ENCODE measurements at regions not wholly inside any gene's neighbourhood (a gene's known extent, or its start where the extent isn't known, plus 50 kb on each side); places are given as distances from the start of the nearest gene placed in this dataset.
A peak's percentile ranks its signal among the peaks of the same experiment; 100 is the strongest.

DNA sequence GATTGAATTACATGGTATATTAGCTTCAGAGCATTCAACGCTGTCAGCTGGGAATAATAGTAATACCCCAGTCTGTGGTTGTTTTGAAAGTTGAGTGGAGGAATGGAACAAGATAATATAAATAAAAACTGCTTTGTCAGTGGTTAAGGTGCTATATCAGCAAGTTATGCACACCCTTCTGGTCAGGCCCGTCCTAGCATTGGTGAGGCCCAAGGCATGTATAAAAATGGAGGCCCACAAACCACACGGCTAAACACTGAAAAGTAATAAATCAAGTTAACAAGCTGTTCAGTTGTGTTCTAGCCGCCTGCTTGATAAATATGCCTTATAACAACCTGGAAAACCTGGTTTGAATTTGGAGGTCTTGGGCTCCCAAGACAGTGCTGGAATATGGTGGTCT, 77.4 kb downstream of the PSMG1 start:
- no peak for DNase-seq (ENCODE audit: low read depth in 3 of 3, low spot score in 2 of 3)

DNA sequence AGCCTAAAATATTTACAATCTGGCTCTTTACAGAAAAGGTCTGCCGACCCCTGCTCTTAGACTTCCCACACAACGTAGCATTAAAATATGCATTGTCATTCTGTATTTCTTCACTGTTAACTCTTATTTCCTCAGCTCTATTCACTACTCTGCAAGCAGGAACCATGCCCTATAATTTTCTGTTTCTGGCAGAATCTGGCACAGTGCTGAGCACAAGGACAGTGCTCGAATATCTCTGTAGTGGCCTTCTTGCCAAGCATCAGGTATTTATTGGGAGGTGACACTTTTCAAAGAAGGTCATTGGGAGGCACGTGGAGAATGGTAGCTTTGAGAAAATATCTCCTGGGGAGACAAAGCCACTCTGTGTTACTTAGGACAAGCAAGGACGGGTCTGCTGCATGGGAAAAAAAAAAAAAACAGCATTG, 77.9 kb downstream of the PSMG1 start:
- DNase-seq (ENCODE audit: low read depth in 3 of 3, low spot score in 2 of 3): no peak

DNA sequence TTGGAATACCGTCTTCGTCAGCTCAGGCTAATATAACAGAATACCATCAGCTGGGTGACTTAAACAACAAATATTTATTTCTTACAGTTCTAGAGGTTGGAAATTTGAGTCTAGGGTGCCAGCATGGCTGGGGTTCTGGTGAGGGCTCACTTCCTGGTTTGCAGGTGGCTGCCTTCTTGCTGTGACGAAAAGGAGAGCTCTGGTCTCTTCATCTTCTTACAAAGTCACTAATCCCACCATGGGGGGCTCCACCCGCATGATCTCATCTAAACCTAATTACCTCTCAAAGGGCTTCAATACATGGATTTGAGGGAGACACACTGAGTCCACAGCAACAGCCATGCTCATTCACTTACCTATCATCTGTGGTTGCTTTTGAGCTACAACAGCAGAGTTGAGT, 78.3 kb downstream of the PSMG1 start:
- DNase-seq (ENCODE audit: low read depth in 3 of 3, low spot score in 2 of 3): no peak

DNA sequence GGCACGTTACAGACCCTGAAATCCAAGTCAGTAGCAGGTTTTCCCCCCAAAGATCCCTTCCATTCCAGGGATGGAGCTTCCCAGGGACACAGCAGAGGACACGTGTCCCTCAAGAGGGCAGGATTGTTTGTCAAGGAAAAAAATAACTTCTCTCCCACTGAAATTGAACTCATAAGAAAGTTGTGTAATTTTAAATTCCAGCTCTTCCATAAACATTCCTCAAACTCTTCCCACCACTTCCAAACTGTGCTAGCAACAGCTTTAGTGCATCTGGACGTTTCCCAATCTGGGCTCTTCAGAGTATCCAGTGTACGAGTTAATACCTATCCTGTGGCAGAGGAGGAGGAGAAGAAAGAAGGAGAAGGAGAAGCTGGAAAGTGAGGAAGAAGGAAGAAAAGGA, 79.6 kb downstream of the PSMG1 start:
- DNase-seq (ENCODE audit: low read depth in 3 of 3, low spot score in 2 of 3): no peak

DNA sequence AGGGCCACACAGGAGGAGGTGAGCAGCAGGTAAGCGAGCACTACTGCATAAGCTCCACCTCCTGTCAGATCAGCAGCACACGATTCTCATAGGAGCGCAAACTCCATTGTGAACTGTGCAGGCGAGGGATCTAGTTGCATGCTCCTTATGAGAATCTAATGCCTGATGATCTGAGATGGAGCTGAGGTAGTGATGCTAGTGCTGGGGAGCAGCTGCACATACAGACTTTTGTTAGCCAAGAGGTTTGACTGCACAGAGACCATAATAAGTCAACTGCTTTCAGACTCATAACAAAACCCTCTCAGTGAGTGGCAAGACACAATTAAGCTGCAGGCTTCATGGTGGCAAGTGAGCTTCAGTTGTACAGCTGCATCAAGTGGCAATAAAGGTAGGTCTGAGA, 83.4 kb downstream of the PSMG1 start:
- no peak for DNase-seq (ENCODE audit: low read depth in 3 of 3, low spot score in 2 of 3)

DNA sequence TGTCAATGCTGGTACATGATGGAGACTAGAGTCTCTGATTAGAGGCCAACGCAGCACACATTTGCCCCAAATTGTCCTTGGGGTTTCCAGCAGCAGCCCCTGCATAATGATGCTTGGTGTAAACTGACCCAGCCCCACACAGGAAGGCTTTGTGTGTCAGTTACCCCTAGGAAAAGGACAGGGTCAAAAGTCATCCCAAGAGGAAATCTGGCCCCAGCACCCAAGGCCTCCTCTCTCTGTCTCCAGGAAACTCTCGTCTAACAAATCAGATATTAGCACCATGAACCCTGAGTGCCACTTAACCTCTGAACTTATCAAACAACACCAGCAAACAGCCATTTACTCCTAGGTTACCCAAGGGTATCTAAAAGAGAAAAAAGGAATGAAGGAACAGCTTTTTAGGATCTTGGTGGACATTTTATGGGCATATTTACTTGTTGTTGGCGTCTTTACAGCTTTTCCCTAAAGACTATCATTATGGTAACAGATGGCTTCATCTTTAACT, 84.5 kb downstream of the PSMG1 start:
- DNase-seq (ENCODE audit: low read depth in 3 of 3, low spot score in 2 of 3): peak in 2 of 3 donors; percentile 64 to 67

DNA sequence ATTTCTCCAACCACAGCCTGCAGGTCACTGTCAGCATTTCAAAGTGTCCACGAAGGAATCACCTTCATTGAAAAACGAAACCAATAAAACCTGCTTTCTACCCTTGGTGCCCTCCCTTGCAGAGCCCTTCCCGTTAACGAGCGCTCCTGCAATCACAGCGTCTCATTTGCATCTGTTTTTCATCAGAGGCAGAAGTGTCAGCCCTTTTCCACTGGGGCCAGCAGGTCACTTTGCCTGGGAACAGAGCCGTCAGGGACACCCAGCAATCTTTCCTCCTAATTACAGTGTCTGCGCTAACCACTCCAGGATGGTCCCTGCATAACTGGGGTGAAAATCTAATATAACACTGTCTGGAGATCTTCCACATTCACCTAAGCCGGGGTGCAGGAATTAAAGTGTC, 85.3 kb downstream of the PSMG1 start:
- DNase-seq (ENCODE audit: low read depth in 3 of 3, low spot score in 2 of 3): no peak

DNA sequence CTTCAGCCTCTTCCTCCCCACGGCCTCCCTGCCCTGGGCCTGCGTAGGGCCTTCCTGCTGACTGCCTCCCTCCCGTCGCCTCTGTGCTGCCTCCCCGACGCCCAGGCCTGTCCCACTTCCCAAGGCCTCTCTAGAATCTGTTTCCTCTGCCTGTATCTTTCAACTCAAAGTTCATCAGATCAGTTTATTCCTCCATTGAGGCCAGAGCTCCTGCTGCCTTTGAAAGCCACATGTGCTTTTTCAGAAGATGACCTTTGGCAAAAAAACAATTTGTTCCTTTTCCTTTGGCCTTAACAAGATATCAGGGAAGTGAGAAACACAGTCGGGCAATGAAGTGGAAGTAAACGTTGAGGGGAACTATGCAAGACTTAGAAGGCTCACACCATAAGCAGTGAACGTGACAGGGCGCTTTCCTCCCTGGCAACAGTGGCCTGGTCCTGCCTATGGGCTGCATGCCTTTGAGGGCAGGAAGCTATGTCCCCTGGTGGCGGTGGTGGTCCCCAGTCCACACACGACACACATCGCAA, 85.9 kb downstream of the PSMG1 start:
- DNase-seq (ENCODE audit: low read depth in 3 of 3, low spot score in 2 of 3): no peak

DNA sequence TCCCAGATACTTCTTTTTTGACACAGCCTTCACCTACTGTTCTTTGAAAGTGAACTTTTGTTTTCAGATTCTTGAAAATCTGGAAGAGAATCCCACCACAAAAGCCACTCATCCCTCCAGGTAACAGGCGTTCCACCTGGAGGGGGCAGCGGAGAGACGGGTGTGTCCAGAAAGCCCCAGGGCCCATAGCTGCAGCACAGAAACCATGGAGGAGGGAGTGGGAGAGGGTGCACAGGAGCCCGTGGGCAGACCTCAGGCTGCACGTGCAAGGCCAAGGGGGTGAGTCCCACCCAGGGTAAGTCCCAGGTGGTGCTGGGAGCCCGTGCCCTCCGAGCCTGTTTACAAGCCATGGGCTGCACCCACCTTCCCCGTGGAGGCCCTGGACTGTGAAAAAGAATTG, 86.5 kb downstream of the PSMG1 start:
- no peak for DNase-seq (ENCODE audit: low read depth in 3 of 3, low spot score in 2 of 3)

DNA sequence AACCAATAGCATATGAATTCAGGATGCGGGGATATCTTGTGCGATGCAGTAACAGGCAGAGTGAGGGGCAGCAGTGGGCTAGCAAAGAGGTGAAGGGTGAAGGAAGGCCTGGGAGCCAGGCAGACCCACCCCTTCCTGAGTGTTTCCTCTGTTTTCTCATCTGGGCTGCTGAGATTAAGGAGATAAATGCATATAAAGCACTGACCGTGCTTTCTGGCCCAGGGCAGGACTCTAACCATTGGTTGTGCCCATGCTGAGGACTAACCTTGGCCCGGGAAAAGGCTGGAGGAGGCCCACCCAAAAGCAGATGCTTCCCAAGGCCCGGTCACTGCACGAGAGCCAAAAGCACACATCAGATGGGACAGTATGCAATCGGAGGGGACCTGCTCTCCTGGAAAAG, 87.6 kb downstream of the PSMG1 start:
- DNase-seq (ENCODE audit: low read depth in 3 of 3, low spot score in 2 of 3): no peak

DNA sequence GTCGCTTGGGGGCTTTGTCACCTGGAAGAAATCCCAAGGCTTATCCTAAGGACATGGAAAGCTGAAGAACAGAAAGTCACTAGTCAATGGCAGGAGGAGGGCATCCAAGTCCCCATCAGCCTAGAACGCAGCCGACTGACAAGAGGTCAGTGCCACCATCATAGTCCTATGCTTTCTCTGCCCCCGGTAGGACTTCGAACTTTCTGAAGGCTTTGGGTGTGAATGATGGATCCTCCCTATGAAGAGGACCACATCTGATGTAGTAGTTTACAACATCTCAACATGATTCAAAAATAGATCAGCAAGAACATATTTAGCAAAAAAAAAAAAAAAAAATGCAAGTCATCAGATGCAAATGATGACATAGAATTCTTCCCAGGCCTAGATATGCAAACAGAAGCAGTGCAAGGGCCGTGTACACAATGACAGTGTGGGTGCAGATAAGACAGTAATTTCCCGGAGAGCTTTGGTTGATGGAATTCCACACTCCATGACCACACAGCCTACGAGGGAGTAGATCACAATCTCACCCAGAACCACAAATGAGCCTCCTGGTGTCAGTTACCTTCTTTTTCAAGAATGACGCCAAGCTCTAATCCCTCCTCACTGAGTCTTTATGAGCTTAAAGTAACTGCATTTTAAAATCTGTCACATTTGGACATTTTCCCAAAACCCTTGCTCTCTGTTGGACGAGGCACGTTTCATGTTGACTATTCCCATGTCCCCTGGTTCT, 88.2 kb downstream of the PSMG1 start:
- no peak for DNase-seq (ENCODE audit: low read depth in 3 of 3, low spot score in 2 of 3)

DNA sequence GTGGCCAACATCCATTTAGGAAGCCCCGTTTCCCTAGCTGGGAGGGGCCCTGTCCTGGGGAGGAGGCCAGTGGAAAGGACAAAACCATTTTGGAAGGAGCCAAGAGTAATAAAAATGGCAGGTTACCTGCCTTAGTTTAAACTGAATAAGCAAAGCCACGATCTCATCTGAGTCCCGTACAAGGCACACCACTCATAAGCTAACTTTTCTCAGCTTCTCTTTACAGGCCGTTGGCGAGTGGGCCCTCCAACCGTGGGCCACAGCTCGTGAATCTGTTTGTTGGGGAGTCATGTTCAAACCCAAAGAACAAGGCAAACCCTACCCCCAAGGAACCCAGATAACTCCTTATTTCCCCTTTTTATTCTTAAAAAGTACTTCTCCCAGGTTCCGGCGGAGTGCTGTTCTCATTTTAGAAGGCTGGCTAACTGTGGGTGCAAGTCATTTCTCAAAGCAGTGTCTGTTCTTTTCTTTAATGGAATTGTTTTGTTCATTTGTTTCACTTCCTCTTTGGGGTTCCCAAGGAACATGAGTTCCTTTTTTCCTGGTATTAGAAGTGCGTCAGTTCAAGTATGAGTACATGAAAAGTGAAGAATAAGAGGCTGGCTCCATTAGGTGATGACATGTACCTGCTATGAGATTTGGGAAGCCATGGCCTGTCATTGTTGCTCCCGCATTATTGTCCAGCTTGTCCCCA, 89.0 kb downstream of the PSMG1 start:
- no peak for DNase-seq (ENCODE audit: low read depth in 3 of 3, low spot score in 2 of 3)

DNA sequence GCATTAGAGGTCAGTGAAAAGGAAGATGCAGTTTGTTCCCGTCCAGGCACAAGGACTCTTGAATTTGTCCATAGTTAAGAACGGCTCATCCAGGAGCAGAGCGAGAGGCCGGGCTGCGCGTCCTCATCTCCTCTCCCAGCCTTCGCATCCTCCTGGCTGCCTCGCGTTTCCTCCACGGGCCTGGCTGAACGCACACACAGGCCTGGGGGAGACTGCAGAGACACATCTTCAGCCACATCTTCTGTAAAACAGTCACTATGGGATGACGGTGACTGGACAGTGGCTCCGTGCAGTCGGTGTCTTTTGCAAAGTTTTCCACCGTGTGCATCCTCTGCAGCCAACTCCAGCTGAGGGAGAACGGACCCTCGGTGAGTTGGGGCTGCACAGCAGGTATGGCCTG, 89.7 kb downstream of the PSMG1 start:
- no peak for DNase-seq (ENCODE audit: low read depth in 3 of 3, low spot score in 2 of 3)

DNA sequence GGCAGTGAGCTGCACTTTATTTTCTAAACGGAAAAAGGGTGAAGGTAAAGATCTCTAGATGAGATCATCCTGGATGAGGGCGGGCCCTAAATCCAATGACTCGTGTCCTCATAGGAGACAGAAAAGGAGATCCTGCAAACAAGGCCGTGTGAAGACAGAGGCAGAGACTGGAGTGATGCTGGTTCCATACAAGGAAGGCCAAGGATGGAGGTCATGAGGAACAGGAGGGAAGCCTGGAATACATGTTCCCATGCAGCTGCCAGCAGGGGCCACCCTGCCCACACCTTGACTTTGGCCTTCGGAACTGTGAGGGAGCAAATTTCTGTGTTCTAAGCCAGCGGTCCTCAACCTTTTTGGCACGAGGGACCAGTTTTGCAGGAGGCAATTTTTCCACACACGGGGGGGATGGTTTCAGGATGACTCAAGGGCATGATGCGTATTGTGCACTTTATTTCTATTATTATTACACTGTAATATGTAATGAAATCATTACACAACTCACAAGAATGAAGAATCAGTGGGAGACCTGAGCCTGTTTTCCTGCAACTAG, 94.3 kb downstream of the PSMG1 start:
- DNase-seq (ENCODE audit: low read depth in 3 of 3, low spot score in 2 of 3): no peak

DNA sequence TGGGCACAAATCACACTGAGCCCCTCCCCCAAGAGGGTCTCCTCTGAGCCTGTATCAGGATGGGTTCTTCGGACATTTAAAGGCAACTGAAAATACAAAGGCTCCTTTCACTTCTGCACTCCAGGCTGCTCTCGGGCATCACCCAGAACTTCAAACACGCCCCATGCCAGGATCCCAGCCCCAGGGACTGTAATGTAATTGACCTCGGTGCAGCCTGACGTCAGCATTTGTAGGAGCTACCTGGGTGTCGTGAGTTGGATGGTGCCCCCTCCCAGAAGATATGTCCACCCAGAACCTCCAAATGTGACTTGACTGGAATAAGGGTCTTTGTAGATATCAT, 95.2 kb downstream of the PSMG1 start:
- no peak for DNase-seq (ENCODE audit: low read depth in 3 of 3, low spot score in 2 of 3)

DNA sequence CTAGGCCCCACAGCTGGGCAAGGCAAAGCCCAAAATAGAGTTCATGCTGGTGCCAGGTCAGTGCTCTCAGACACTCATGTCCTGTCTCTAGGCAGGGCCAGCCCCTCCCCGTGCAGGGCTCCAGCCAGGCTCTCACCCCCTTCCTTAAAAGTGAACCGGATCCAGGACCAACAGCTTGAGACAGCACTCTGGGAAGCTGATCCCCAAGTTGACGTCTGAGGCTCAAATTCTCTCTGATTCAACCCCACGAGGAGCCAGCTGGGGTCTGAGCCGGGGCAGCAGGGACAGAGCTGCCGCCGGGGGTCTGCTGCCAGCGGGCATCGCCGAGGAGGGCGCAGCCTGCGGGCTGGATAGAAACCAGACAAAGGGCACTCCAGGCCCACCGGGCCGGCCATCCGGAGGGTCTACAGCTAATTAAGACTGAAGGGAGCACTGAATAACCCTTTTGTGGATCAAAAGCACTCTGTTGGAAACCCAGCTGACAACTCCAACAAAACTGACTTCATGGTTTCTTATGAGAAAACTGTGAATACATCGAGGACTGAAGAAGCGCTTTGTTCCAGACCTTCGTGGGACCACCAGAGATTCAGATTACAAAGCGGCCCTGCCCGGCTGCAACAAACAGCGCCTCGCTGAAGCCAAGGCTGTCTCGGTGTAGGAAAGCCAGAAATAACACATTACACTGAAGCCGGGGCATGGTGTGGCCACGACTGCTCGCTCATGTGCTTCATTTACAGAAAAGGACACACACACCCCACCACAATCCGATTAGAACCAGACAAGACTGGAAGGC, 95.8 kb downstream of the PSMG1 start:
- DNase-seq (ENCODE audit: low read depth in 3 of 3, low spot score in 2 of 3): no peak

DNA sequence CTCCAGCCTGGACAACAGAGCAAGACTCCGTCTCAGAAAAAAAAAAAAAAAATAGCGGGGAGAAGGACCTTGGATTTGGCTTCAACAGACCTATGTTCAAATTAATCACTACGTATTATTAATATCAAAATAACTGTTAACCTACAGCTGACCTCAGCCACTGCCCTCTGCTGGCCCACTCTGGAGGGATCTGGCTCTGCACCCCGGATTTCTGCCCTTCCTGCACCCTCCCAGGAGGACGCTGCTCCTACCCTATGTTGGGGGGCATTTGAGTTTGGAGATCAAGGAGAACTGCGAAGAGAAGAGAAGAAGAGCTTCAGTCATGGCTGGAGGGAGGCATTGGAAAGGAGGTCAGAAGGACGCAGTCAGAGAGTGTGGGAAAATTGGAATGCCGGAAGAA, 96.7 kb downstream of the PSMG1 start:
- DNase-seq (ENCODE audit: low read depth in 3 of 3, low spot score in 2 of 3): no peak

DNA sequence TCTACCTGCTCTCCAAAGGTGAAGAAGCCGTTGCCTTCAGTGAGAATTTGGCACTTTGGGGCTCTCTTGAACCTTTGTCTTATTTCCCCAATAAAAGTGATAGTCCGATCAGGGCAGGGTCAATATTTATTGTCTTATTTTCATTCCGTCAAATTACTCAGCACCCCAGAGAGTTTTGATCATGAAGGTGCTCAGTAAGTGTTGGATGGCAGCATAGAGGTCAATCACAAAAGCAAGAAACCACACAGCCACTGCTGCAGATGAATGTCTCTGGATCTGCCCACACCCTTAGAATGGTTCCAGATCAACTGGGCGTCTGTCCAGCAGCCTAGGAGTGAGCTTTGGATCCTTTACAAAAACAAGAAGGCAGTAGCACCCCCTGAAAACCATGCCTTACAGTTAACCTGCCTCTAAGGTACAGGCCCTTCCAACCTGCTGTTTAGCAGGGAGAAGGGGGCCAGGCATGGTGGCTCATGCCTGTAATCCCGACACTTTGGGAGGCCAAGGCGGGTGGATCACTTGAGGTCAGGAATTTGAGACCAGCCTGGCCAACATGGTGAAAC, 97.3 kb downstream of the PSMG1 start:
- no peak for DNase-seq (ENCODE audit: low read depth in 3 of 3, low spot score in 2 of 3)

DNA sequence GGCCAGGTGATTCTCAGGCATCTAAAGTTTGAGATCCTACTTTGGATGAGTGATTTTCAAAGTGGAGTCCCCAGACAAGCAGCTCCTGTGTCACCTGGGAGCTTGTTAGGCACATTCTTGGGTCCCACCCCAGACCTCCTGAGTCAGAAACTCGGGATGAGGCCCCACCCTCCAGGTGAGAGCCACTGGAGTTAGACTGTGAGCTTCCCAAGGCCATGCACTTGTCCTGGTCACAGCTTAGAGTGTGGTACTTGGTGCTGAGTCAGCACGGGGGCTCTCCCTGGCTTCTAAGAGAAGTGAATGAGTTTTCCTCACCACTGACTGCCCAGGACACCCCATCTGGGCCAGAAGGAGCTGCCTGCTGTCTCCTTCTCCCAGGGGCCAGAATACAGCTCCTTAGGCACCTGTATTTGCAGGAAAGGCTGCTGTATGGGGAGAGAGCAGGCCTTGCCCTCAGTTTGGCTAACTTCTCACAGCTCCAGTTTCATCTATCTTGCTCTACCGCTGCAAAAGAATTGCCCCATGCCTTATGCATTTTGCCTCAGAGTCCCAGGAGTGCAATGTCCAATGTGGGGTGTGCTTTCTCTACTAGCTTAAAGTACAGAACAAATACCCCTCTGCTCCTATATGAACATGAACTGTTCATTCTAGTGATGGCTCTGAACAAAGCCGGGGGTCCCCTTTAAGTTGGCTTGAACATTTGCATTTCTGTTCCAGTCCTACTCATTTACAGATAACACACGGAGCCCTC, 98.1 kb downstream of the PSMG1 start:
- no peak for DNase-seq (ENCODE audit: low read depth in 3 of 3, low spot score in 2 of 3)

DNA sequence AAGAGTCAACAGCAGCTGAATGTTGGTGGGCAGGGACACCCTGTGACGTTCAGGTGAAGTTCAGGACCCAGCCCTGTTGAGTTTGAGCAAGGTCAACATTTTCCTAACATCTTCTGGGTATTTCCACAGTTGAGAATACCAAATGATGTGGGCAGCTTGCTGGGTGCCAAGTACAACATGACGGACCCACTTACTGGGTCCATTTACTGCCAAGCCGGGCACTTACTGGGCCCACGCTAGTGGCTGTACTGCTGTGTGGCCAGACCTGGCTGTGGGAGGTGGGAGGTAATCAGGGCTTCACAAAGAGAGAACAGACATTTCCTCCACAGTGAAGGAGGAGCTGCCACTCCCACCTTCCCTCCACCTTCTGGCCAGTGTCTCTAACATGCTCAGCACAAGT, 99.2 kb downstream of the PSMG1 start:
- no peak for DNase-seq (ENCODE audit: low read depth in 3 of 3, low spot score in 2 of 3)
